ENCODE measurements at regions not wholly inside any gene's neighbourhood (a gene's known extent, or its start where the extent isn't known, plus 50 kb on each side); places are given as distances from the start of the nearest gene placed in this dataset.

DNA sequence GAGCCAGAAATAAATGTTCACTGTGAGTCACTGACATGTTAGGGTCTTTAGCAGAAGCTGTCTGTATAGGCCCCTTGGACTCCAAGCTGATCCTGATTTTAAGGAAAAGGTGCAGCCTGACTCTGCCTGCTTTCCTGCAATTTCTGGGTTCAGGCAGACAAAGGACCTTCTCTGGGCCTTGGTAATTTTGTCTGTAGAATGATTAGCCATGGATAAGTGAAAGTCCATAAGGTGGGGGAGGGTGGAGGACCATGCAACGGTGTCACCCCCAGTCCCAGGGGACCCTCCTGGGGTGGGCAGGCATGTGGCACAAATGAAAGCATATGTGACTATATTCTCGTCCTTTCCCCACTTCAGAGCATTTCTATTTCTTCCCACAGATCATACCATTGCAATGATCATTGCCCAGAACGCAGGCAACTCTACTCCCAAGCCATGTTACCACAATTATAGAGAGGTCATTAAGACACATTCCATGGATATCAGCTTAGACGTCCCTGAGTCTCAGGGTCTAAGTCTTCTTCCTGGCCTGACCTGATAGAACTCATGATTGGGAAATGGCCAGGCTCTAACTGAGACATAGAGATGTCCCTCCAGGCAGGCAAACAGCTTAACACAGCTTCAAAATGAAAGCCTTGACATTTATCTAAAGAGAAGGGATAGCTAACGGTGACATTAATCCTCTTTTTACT is 157.9 kb upstream of the ALDH1B1 start:
- H3K4me3 ChIP-seq, result no peak overlapping the region
- TF ChIP-seq, protein P1, sequence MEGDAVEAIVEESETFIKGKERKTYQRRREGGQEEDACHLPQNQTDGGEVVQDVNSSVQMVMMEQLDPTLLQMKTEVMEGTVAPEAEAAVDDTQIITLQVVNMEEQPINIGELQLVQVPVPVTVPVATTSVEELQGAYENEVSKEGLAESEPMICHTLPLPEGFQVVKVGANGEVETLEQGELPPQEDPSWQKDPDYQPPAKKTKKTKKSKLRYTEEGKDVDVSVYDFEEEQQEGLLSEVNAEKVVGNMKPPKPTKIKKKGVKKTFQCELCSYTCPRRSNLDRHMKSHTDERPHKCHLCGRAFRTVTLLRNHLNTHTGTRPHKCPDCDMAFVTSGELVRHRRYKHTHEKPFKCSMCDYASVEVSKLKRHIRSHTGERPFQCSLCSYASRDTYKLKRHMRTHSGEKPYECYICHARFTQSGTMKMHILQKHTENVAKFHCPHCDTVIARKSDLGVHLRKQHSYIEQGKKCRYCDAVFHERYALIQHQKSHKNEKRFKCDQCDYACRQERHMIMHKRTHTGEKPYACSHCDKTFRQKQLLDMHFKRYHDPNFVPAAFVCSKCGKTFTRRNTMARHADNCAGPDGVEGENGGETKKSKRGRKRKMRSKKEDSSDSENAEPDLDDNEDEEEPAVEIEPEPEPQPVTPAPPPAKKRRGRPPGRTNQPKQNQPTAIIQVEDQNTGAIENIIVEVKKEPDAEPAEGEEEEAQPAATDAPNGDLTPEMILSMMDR (IDR thresholded peaks at IDR 0.05; ENCODE audit: low read depth, low read length), result no peak
- peaks cover 10% of the 10 kb centered on the region for H3K4me1 ChIP-seq (ENCODE audit: low read depth)

DNA sequence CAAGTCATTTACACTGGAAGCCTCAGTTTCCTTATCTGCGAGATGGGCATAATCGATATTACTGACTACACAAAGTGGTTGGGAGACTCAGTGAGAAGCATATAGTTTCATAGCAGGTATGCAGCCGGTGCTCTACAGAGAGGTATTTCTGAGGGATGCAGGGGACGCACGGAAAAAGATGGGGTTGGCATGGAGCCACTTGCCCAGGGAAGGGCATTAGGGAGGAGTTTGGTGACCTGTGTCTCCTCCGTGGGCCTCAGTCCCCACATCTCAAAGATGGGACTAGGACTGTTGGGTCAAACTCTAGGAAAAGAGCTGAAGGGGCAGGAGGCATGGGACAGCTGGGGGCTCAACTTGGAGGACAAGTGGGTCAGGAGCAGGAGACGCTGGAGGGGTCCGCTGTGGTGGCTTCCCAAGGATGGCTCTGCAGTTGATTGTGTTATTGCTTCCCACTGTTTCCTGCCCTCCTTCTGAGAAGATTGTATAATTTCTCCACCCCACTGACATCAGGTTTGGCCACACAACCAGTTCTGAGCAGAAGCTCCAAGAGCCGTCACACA is 158.6 kb upstream of the ALDH1B1 start:
- no peak for DNase-seq (ENCODE audit: low read depth in 1 of 2, low spot score in 1 of 2)

More for the DNA sequence above, 157.9 kb upstream of the ALDH1B1 start:
- Histone ChIP-seq H3K9me3 (ENCODE audit: low read depth) (no peaks in the 10 kb centered on the region), H3K36me3 (no peaks in the 10 kb centered on the region), H3K27ac (no peak overlapping the region), H3K27me3 (no peaks in the 10 kb centered on the region)
- DNase-seq (ENCODE audit: low read depth in 1 of 2, low spot score in 1 of 2), result no peak

DNA sequence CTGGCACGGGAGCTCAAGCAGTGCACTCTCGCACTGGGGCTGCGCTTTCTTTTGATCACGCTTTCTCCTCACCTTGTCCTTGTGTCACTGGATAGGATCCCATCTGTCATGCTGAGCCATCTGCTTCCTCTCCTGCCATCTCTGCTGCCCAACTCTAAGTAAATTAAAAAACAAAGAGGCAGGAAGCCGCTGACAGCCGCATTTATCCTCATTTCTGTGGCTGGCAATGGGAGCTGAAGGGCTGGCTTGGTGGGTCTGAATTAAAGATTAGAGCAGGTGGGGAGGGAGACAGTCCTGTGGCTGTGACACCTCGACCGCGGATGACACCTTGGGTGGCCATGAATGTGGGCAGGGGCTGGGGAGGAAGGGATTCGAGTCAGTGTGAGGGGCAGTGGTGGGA is 159.2 kb upstream of the ALDH1B1 start:
- Histone ChIP-seq H3K36me3 (no peaks in the 10 kb centered on the region), H3K27ac (no peak overlapping the region), H3K27me3 (no peaks in the 10 kb centered on the region), H3K4me3 (no peak overlapping the region), H3K4me1 (ENCODE audit: low read depth) (peaks cover 14% of the 10 kb centered on the region), H3K9me3 (ENCODE audit: low read depth) (no peaks in the 10 kb centered on the region)
- DNase-seq (ENCODE audit: low read depth in 1 of 2, low spot score in 1 of 2), result no peak
- TF ChIP-seq, protein P1 (IDR thresholded peaks at IDR 0.05; ENCODE audit: low read depth, low read length), result no peak

More for the DNA sequence above, 158.6 kb upstream of the ALDH1B1 start:
- TF ChIP-seq, protein P1 (IDR thresholded peaks at IDR 0.05; ENCODE audit: low read depth, low read length), result no peak
- no peaks in the 10 kb centered on the region for H3K36me3 ChIP-seq
- no peak overlapping the region for H3K27ac ChIP-seq
- H3K9me3 ChIP-seq (ENCODE audit: low read depth), result no peaks in the 10 kb centered on the region
- H3K4me1 ChIP-seq (ENCODE audit: low read depth), result peaks cover 10% of the 10 kb centered on the region
- H3K4me3 ChIP-seq, result no peak overlapping the region
- no peaks in the 10 kb centered on the region for H3K27me3 ChIP-seq

DNA sequence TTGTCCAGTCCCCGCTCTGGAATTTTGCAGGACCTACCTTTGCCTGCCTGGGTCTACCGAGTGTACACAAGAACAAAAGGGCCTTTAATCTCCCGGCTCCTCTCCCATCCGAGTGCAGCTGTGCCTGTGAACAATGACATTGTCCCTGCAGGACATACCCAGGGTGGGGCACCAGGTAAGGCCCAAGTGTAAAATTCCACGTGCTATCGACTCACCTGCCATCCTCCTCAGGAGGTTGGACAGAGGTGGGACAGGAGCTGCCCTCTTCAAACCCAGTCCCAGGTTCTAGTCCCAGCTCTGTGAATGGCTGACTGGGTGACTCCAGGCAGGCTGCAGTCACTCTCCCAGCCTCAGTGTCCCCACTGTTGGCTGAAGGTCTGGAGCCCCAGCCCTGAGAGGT is 159.6 kb upstream of the ALDH1B1 start:
- peaks cover 15% of the 10 kb centered on the region for H3K4me1 ChIP-seq (ENCODE audit: low read depth)
- no peaks in the 10 kb centered on the region for H3K27me3 ChIP-seq
- no peaks in the 10 kb centered on the region for H3K9me3 ChIP-seq (ENCODE audit: low read depth)
- no peak for DNase-seq (ENCODE audit: low read depth in 1 of 2, low spot score in 1 of 2)
- no peaks in the 10 kb centered on the region for H3K36me3 ChIP-seq
- TF ChIP-seq, protein P1 (IDR thresholded peaks at IDR 0.05; ENCODE audit: low read depth, low read length), result no peak
- H3K4me3 ChIP-seq, result no peak overlapping the region
- H3K27ac ChIP-seq, result no peak overlapping the region

DNA sequence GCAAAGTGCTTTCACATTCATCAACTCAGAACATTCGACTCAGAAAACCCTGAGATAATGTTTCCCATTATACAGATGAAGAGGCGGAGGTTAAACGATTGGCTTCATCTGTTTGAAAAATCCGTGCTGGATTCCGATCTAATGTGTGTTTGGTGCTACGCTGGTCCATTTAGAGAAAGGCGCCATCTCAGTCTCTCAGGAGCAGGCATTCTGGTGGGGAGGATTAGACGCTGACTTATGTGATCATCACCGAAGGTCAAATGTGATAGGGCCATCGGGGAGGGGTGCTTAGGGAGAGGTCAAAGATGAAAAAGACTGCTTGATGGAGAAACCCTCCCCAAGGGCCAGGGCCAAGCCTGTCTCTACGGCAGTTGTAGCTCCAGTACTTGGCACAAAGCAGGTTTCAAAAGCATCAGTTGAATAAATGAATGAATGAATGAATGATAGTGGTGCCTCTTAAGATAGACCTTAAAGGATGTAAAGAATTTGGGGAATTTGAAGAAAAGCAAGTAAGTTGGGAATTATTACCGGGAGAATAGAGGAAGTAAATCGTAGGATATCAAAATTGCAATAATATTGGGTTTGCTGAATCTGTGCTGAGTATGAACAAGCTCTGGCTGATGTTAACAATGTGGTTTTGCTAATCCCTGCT is 160.6 kb upstream of the SHB start:
- Histone ChIP-seq H3K36me3 (no peaks in the 10 kb centered on the region), H3K4me1 (ENCODE audit: low read depth) (peaks cover 22% of the 10 kb centered on the region), H3K27me3 (no peaks in the 10 kb centered on the region), H3K4me3 (no peak overlapping the region), H3K27ac (no peak overlapping the region), H3K9me3 (ENCODE audit: low read depth) (no peaks in the 10 kb centered on the region)
- DNase-seq (ENCODE audit: low read depth in 1 of 2, low spot score in 1 of 2), result no peak
- TF ChIP-seq, protein P1 (IDR thresholded peaks at IDR 0.05; ENCODE audit: low read depth, low read length), result no peak
